Adrenal gland (tissue), 9 donors: ENCODE measurements at regions not wholly inside any gene's neighbourhood (a gene's known extent, or its start where the extent isn't known, plus 50 kb on each side); places are given as distances from the start of the nearest gene placed in this dataset.

Experiments
- DNase-seq, 7 donors: peaks; one replicate each; pipeline ENCODE4 v3.0.0-alpha.2; 2019 to 2020
- H3K27ac ChIP-seq, 5 donors: fragments of 200-600 bp; sonication (generic) in 4 of 5; 1 replicate in 3 of 5; 2 replicates in 2 of 5; pipeline versions ENCODE4 v1.5.1 to v1.8.0; 2016 to 2020; ENCODE audit warnings: mild to moderate bottlenecking in 1 of 5
- H3K27me3 ChIP-seq: fragments of 200-600 bp; 2 replicates; pipeline ENCODE4 v1.8.0; 2021
- H3K36me3 ChIP-seq, 2 donors: fragments of 200-600 bp; replicated peaks in 1 of 2; 1 replicate in 1 of 2; 2 replicates in 1 of 2; pipeline versions ENCODE4 v1.5.1 to v1.8.0; 2018 to 2022
- H3K4me1 ChIP-seq, 2 donors: fragments of 200-600 bp; replicated peaks in 1 of 2; 1 replicate in 1 of 2; 2 replicates in 1 of 2; pipeline versions ENCODE4 v1.5.1 to v1.8.0; 2018 to 2021
- H3K4me3 ChIP-seq, 4 donors: fragments of 200-600 bp; sonication (generic) in 3 of 4; one replicate each; pipeline ENCODE4 v1.5.1; 2016 to 2018
- H3K9me3 ChIP-seq, 3 donors: fragments of 200-600 bp; sonication (generic) in 1 of 3; replicated peaks in 1 of 3; 1 replicate in 2 of 3; 2 replicates in 1 of 3; pipeline versions ENCODE4 v1.5.1 to v1.8.0; 2016 to 2021
- CTCF ChIP-seq, 6 experiments: fragments of 450-650 bp in 4 of 6; fragments of 200-600 bp in 2 of 6; sonication (generic) in 1 of 6; IDR thresholded peaks; 1 replicate in 5 of 6; 2 replicates in 1 of 6; pipeline versions ENCODE4 v1.5.1 to v1.8.0; 2016 to 2021; ENCODE audit warnings: antibody characterized with exemption in 6 of 6, mild to moderate bottlenecking in 2 of 6, moderate library complexity in 1 of 6
- POLR2A ChIP-seq, 2 donors: fragments of 450-650 bp; IDR thresholded peaks; one replicate each; pipeline ENCODE4 v1.6.1; 2017; ENCODE audit warnings: antibody characterized with exemption in 2 of 2, mild to moderate bottlenecking in 2 of 2, moderate library complexity in 1 of 2
- WGBS, 4 donors: extraction: QIAGEN DNeasy Blood & Tissue Kit in 2 of 4; methylation state at CpG; one replicate each; pipeline versions ENCODE4 v1.1.5 to v1.1.7; 2013 to 2017; 5-methylcytosine and 5-hydroxymethylcytosine counted together
- intact Hi-C, 2 donors: fragments of 100-400 bp; cut with DNase I; formaldehyde crosslinking; loops; one replicate each; pipeline versions ENCODE4 v1.14.1 to v1.15.0; 2022 to 2023
- donor health status: healthy with polysubstance abuse.
- donor health status: Bipolar disorder and iron deficiency.
- donor health status: DM: yes; HTN: yes; CAD: no.
- donor health status: DM: no; HTN: no; CAD: no.
- donor health status: DM: no; HTN: no; CAD: no.

GRCh38 chr7:17654940-17655339, 285.4 kb downstream of the SNX13 start:
- Histone ChIP-seq H3K27ac (no peak overlapping the region), H3K27me3 (no peaks in the 10 kb centered on the region), H3K36me3 (no peaks in the 10 kb centered on the region), H3K9me3 (no peaks in the 10 kb centered on the region), H3K4me1 (peaks cover 4 to 17% of the 10 kb centered on the region in 2 donors), H3K4me3 (no peak overlapping the region)
- 57 to 64% (median 61%) methylated on average over 2 of the region's 2 CpGs for WGBS, 4 donors
- no peak for DNase-seq
- intact Hi-C loops = no loop called here
- TF ChIP-seq POLR2A (IDR thresholded peaks at IDR 0.05) (no peak), CTCF (IDR thresholded peaks at IDR 0.05) (no peak)

GRCh38 chr7:17659126-17659525, 281.2 kb downstream of the SNX13 start:
- WGBS, 4 donors = 95 to 98% (median 96%) methylated on average over 3 of the region's 3 CpGs
- H3K4me1 ChIP-seq = peaks cover 0 to 4% of the 10 kb centered on the region in 2 donors
- no peaks in the 10 kb centered on the region for H3K9me3 ChIP-seq
- TF ChIP-seq POLR2A (IDR thresholded peaks at IDR 0.05) = no peak
- TF ChIP-seq CTCF (IDR thresholded peaks at IDR 0.05) = no peak
- DNase-seq = no peak
- no peak overlapping the region for H3K27ac ChIP-seq
- H3K27me3 ChIP-seq = no peaks in the 10 kb centered on the region
- no peaks in the 10 kb centered on the region for H3K36me3 ChIP-seq
- intact Hi-C loops = no loop called here
- no peak overlapping the region for H3K4me3 ChIP-seq

- Histone ChIP-seq H3K4me1 (peaks cover 0 to 4% of the 10 kb centered on the region in 2 donors), H3K27ac (no peak overlapping the region), H3K36me3 (no peaks in the 10 kb centered on the region), H3K4me3 (no peak overlapping the region), H3K27me3 (no peaks in the 10 kb centered on the region), H3K9me3 (no peaks in the 10 kb centered on the region)
- TF ChIP-seq CTCF (IDR thresholded peaks at IDR 0.05) (no peak), POLR2A (IDR thresholded peaks at IDR 0.05) (no peak)
- intact Hi-C loops = no loop called here
- DNase-seq = no peak
- WGBS, 4 donors = 74 to 94% (median 86%) methylated on average over 1 of the region's 1 CpG
Observed at GRCh38 chr7:17660116-17660515, 280.2 kb downstream of the SNX13 start.

- H3K4me1 ChIP-seq = peaks cover 0 to 4% of the 10 kb centered on the region in 2 donors
- H3K36me3 ChIP-seq = no peaks in the 10 kb centered on the region
- H3K27me3 ChIP-seq = no peaks in the 10 kb centered on the region
- TF ChIP-seq POLR2A (IDR thresholded peaks at IDR 0.05) (no peak), CTCF (IDR thresholded peaks at IDR 0.05) (no peak)
- no peak overlapping the region for H3K4me3 ChIP-seq
- no peak overlapping the region for H3K27ac ChIP-seq
- intact Hi-C loops = no loop called here
- no peak for DNase-seq
- WGBS, 4 donors = 64 to 86% (median 81%) methylated on average over 3 of the region's 3 CpGs
- H3K9me3 ChIP-seq = no peaks in the 10 kb centered on the region
Observed at GRCh38 chr7:17661982-17662585, 278.2 kb downstream of the SNX13 start.
